Astrocyte (in vitro differentiated cells and primary cell): ENCODE measurements at regions not wholly inside any gene's neighbourhood (a gene's known extent, or its start where the extent isn't known, plus 50 kb on each side); places are given as distances from the start of the nearest gene placed in this dataset.

Experiments used
- DNase-seq: peaks from one replicate; pipeline ENCODE4 v3.0.0-alpha.2; 2010; ENCODE audit warnings: low read depth
- FAIRE-seq: peaks from 2 replicates; lab custom pipeline; 2011; peaks lifted over from hg19 to GRCh38; lab: Jason Lieb, UNC
- H2AFZ ChIP-seq: 2 replicates; pipeline ENCODE4 v1.6.0; 2012; ENCODE audit warnings: low read depth, low read length, inconsistent platforms
- H3K27ac ChIP-seq: 2 replicates; pipeline ENCODE4 v1.5.1; 2011; ENCODE audit warnings: low read depth, low read length, inconsistent platforms
- H3K27me3 ChIP-seq: 2 replicates; pipeline ENCODE4 v1.6.0; 2011; ENCODE audit warnings: low read length, inconsistent platforms; ENCODE audit not compliant: insufficient read depth
- H3K36me3 ChIP-seq: 2 replicates; pipeline ENCODE4 v1.5.1; 2011; ENCODE audit warnings: low read length, inconsistent platforms; ENCODE audit not compliant: insufficient read depth
- H3K4me1 ChIP-seq: 2 replicates; pipeline ENCODE4 v1.5.1; 2011; ENCODE audit warnings: low read length, inconsistent platforms; ENCODE audit not compliant: insufficient read depth
- H3K4me2 ChIP-seq: 2 replicates; pipeline ENCODE4 v1.6.0; 2012; ENCODE audit warnings: low read length, inconsistent platforms
- H3K4me3 ChIP-seq: 2 replicates; pipeline ENCODE4 v1.5.1; 2011; ENCODE audit warnings: low read depth, mild to moderate bottlenecking, low read length, inconsistent platforms; ENCODE audit not compliant: insufficient read depth
- H3K79me2 ChIP-seq: 2 replicates; pipeline ENCODE4 v1.6.0; 2012; ENCODE audit warnings: mild to moderate bottlenecking, low read length, inconsistent platforms; ENCODE audit not compliant: insufficient read depth
- H3K9ac ChIP-seq: 2 replicates; pipeline ENCODE4 v1.6.0; 2012; ENCODE audit warnings: mild to moderate bottlenecking, low read length, inconsistent platforms
- H3K9me3 ChIP-seq: 2 replicates; pipeline ENCODE4 v1.5.1; 2012; ENCODE audit warnings: low read depth, mild to moderate bottlenecking, low read length, inconsistent platforms; ENCODE audit not compliant: insufficient read depth
- H4K20me1 ChIP-seq: 2 replicates; pipeline ENCODE4 v1.6.0; 2012; ENCODE audit warnings: low read length, inconsistent platforms; ENCODE audit not compliant: insufficient read depth
- H3K27ac Mint-ChIP-seq: one replicate; pipeline ENCODE4 v1.8.0; 2021; ENCODE audit warnings: mild to moderate bottlenecking, mixed read lengths; ENCODE audit not compliant: unreplicated experiment
- H3K27me3 Mint-ChIP-seq: one replicate; pipeline ENCODE4 v1.8.0; 2021; ENCODE audit warnings: low read depth, mixed read lengths; ENCODE audit not compliant: unreplicated experiment
- H3K36me3 Mint-ChIP-seq: one replicate; pipeline ENCODE4 v1.8.0; 2021; ENCODE audit warnings: low read depth, mixed read lengths; ENCODE audit not compliant: unreplicated experiment
- H3K4me1 Mint-ChIP-seq: one replicate; pipeline ENCODE4 v1.8.0; 2021; ENCODE audit warnings: low read depth, mixed read lengths; ENCODE audit not compliant: unreplicated experiment
- H3K4me3 Mint-ChIP-seq: one replicate; pipeline ENCODE4 v1.8.0; 2021; ENCODE audit warnings: mild to moderate bottlenecking, moderate library complexity, mixed read lengths; ENCODE audit not compliant: unreplicated experiment
- H3K9me3 Mint-ChIP-seq: one replicate; pipeline ENCODE4 v1.8.0; 2021; ENCODE audit warnings: mild to moderate bottlenecking, mixed read lengths; ENCODE audit not compliant: unreplicated experiment
- EZH2 ChIP-seq: IDR thresholded peaks from 2 replicates; pipeline ENCODE4 v1.6.1; 2012; ENCODE audit warnings: mild to moderate bottlenecking, low read length, inconsistent platforms; ENCODE audit not compliant: insufficient read depth
- TF ChIP-seq, protein P1 (sequence below): IDR thresholded peaks from 2 replicates; pipeline ENCODE4 v1.5.1; 2011; ENCODE audit warnings: low read depth, mild to moderate bottlenecking, inconsistent platforms, low read length, moderate library complexity; ENCODE audit not compliant: insufficient read depth

DNA sequence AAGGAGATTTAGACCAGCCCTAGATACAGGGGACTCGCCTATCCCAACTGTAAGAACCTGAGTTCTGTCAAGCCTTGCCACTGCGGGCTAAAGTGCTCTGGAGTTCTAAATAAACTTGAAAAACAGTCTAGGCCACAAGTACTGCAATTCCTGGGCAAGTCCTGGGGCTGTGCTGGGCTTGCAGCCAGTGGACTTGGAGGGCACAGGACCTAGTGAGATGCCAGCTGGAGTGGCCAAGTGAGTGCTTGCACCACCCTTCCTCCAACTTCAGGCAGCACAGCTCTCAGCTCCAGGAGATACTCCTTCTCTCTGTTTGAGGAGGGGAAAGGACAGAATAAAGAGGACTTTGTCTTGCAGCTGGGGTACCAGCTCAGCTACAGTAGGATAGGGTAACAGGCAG, 307.6 kb upstream of the FBXO33 start:
- Mint-ChIP-seq H3K9me3 (no peaks in the 10 kb centered on the region), H3K4me1 (no peaks in the 10 kb centered on the region), H3K27ac (no peak overlapping the region), H3K36me3 (no peaks in the 10 kb centered on the region), H3K27me3 (no peaks in the 10 kb centered on the region), H3K4me3 (no peak overlapping the region)
- H3K36me3 ChIP-seq, result no peaks in the 10 kb centered on the region
- H3K9ac ChIP-seq, result no peak overlapping the region
- no peaks in the 10 kb centered on the region for H3K79me2 ChIP-seq
- no peaks in the 10 kb centered on the region for H3K9me3 ChIP-seq
- DNase-seq (no peak), FAIRE-seq (no peak)
- TF ChIP-seq EZH2, result no peak
- TF ChIP-seq, protein P1, sequence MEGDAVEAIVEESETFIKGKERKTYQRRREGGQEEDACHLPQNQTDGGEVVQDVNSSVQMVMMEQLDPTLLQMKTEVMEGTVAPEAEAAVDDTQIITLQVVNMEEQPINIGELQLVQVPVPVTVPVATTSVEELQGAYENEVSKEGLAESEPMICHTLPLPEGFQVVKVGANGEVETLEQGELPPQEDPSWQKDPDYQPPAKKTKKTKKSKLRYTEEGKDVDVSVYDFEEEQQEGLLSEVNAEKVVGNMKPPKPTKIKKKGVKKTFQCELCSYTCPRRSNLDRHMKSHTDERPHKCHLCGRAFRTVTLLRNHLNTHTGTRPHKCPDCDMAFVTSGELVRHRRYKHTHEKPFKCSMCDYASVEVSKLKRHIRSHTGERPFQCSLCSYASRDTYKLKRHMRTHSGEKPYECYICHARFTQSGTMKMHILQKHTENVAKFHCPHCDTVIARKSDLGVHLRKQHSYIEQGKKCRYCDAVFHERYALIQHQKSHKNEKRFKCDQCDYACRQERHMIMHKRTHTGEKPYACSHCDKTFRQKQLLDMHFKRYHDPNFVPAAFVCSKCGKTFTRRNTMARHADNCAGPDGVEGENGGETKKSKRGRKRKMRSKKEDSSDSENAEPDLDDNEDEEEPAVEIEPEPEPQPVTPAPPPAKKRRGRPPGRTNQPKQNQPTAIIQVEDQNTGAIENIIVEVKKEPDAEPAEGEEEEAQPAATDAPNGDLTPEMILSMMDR, result no peak
- H3K4me3 ChIP-seq, result no peak overlapping the region
- H2AFZ ChIP-seq, result no peak overlapping the region
- no peak overlapping the region for H3K4me2 ChIP-seq
- no peak overlapping the region for H3K27ac ChIP-seq
- no peaks in the 10 kb centered on the region for H3K27me3 ChIP-seq
- H3K4me1 ChIP-seq, result no peaks in the 10 kb centered on the region
- no peaks in the 10 kb centered on the region for H4K20me1 ChIP-seq

DNA sequence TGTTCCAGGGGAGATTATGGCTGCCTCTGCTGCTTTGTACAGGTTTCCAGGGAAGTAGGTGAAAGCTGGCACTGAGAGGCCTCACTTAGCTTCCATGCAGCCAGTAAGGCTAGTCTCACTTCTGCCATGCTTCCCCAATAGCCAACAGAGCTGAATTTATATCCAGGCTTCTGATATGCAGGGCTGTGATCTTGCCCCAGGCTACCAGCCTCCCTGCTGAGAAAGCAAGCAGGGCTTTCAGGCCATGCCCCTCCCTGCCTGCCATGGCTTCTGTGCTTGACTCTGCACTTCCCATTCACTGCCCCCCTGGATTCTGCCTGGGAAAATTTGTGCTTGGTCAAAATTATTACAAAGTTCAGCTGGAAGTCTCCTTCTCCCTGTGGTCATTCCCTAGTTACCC, 302.1 kb upstream of the FBXO33 start:
- Histone ChIP-seq H3K9me3 (no peaks in the 10 kb centered on the region), H3K9ac (no peak overlapping the region), H4K20me1 (no peaks in the 10 kb centered on the region), H3K79me2 (no peaks in the 10 kb centered on the region), H3K4me1 (no peaks in the 10 kb centered on the region), H2AFZ (no peak overlapping the region), H3K36me3 (no peaks in the 10 kb centered on the region), H3K27me3 (no peaks in the 10 kb centered on the region), H3K4me2 (no peak overlapping the region), H3K27ac (no peak overlapping the region), H3K4me3 (no peak overlapping the region)
- no peaks in the 10 kb centered on the region for H3K36me3 Mint-ChIP-seq
- FAIRE-seq (no peak), DNase-seq (no peak)
- H3K9me3 Mint-ChIP-seq, result no peaks in the 10 kb centered on the region
- no peak overlapping the region for H3K4me3 Mint-ChIP-seq
- no peak overlapping the region for H3K27ac Mint-ChIP-seq
- TF ChIP-seq EZH2, result no peak
- TF ChIP-seq, protein P1, result no peak
- no peaks in the 10 kb centered on the region for H3K27me3 Mint-ChIP-seq
- no peaks in the 10 kb centered on the region for H3K4me1 Mint-ChIP-seq

DNA sequence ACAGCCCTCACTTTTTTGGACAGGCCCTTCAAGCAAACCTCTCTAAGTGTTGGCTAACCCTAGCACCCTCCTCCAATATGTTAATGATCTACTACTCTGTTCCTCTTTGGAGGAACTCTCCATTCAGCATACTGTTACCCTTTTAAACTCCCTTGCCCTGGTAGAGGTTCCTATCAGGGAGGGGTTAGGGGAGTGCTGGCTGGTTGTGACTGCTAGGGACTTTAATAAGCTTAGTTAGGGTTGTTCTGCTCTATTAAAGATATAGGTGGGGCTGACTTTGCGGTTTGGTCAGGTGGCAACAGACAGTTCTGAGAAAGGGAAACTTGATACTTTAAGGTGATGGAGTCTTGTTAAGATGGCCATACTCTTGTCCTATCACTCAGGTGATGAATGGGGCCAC, 301.5 kb upstream of the FBXO33 start:
- TF ChIP-seq, protein P1, result no peak
- no peak for TF ChIP-seq EZH2
- FAIRE-seq, result no peak

More for the DNA sequence above, 301.5 kb upstream of the FBXO33 start:
- Histone ChIP-seq H3K4me2 (no peak overlapping the region), H2AFZ (no peak overlapping the region), H3K36me3 (no peaks in the 10 kb centered on the region), H3K4me1 (no peaks in the 10 kb centered on the region), H3K27ac (no peak overlapping the region), H3K4me3 (no peak overlapping the region), H3K9me3 (no peaks in the 10 kb centered on the region), H3K27me3 (no peaks in the 10 kb centered on the region), H3K79me2 (no peaks in the 10 kb centered on the region), H3K9ac (no peak overlapping the region), H4K20me1 (no peaks in the 10 kb centered on the region)
- no peak for DNase-seq
- Mint-ChIP-seq H3K27ac (no peak overlapping the region), H3K4me3 (no peak overlapping the region), H3K9me3 (no peaks in the 10 kb centered on the region), H3K36me3 (no peaks in the 10 kb centered on the region), H3K4me1 (no peaks in the 10 kb centered on the region), H3K27me3 (no peaks in the 10 kb centered on the region)
